Fibroblast of lung (primary cell): ENCODE measurements at regions not wholly inside any gene's neighbourhood (a gene's known extent, or its start where the extent isn't known, plus 50 kb on each side); places are given as distances from the start of the nearest gene placed in this dataset.

ENCODE experiments used
- EZH2 ChIP-seq: IDR thresholded peaks from 2 replicates; pipeline ENCODE4 v1.5.1; 2012; ENCODE audit warnings: low read length, control low read depth, mild to moderate bottlenecking; ENCODE audit errors: missing control alignments
- TF ChIP-seq, protein P1 (sequence below), 2 donors: IDR thresholded peaks in 1 of 2; conservative IDR thresholded peaks in 1 of 2; 1 replicate in 1 of 2; 2 replicates in 1 of 2; pipeline ENCODE4 v1.5.1; 2011 to 2012; ENCODE audit warnings: low read length in 2 of 2, control low read depth in 1 of 2, inconsistent platforms in 1 of 2, low read depth in 1 of 2, mild to moderate bottlenecking in 1 of 2

DNA sequence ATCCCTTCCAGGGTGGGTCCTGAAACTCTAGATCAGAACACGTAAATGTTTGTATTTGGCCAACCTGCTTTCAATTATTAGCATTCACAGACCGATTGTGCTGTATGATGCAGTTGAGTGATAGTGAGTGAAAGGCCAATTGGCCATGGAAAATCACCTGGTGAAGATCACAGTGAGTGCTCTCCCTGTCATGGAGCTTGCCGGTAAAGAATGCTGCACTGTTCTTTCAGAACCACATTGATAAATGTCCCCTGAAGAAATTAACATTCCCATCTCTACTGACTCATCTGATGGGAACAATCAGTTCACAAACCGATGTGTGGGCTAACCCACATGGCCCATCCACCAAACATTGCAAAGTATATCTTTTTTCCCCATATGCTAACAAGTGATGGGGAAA, 324.8 kb upstream of the TBL1XR1 start:
- TF ChIP-seq, protein P1, sequence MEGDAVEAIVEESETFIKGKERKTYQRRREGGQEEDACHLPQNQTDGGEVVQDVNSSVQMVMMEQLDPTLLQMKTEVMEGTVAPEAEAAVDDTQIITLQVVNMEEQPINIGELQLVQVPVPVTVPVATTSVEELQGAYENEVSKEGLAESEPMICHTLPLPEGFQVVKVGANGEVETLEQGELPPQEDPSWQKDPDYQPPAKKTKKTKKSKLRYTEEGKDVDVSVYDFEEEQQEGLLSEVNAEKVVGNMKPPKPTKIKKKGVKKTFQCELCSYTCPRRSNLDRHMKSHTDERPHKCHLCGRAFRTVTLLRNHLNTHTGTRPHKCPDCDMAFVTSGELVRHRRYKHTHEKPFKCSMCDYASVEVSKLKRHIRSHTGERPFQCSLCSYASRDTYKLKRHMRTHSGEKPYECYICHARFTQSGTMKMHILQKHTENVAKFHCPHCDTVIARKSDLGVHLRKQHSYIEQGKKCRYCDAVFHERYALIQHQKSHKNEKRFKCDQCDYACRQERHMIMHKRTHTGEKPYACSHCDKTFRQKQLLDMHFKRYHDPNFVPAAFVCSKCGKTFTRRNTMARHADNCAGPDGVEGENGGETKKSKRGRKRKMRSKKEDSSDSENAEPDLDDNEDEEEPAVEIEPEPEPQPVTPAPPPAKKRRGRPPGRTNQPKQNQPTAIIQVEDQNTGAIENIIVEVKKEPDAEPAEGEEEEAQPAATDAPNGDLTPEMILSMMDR (conservative IDR thresholded peaks at IDR 0.05 in 1 of 2, IDR thresholded peaks at IDR 0.05 in 1 of 2; ENCODE audit: low read depth in 1 of 2, low read length in 2 of 2) = no peak
- TF ChIP-seq EZH2 = no peak
